GM18508 (cell line): ENCODE measurements at regions not wholly inside any gene's neighbourhood (a gene's known extent, or its start where the extent isn't known, plus 50 kb on each side); places are given as distances from the start of the nearest gene placed in this dataset.
A peak's percentile ranks its signal among the peaks of the same experiment; 100 is the strongest.
"Not testable (repeated sequence)": the region's sequence is repeated elsewhere in the genome, so short reads cannot be mapped to it uniquely, and the experiment has no call there.

Experiments
- ATAC-seq: cut with Tn5 transposase; IDR thresholded peaks from one replicate; pipeline ENCODE4 v1.9.1; 2021; ENCODE audit warnings: moderate number of reproducible peaks; ENCODE audit not compliant: insufficient read depth, unreplicated experiment

GRCh38 chr2:8312221-8312620, 369.6 kb upstream of the ID2 start:
- no peak for ATAC-seq

GRCh38 chr2:8312861-8313830, 368.7 kb upstream of the ID2 start:
- peak; percentile 76 for ATAC-seq

DNA sequence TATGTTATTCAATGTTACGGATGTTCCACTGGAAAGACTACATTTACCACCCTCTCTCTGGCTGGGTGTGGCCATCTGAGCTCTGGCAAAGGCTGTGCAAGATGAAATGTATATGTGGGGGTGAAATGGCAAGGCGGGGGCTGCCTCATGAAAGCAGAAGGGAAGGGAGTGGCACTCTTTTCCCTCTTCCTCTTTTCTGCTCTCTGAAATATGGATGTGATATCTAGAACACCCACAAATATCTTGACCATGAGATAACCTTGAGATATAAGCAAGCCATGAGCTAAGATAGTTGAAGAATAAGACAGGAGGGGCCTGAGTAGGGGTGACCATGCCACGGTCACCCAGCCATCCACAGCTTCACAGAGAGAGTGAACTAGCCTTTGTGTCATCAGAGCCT, 367.8 kb upstream of the ID2 start:
- no peak for ATAC-seq

- ATAC-seq = no peak
Observed at GRCh38 chr2:8315531-8316165, 366.2 kb upstream of the ID2 start.

DNA sequence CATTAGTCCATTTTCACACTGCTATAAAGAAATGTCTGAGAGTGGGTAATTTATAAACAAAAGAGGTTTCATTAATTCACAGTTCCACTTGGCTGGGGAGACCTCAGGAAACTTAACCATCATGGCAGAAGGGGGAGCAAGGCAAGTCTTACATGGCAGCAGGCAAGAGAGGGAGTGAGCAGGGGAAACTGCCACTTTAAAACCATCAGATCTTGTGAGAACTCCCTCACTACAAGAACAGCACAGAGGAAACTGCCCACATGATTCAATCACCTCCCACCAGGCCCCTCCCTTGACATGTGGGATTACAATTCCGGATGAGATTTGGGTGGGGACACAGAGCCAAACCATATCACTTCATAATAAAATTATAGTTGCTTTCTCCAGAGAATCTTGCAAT, 365.5 kb upstream of the ID2 start:
- ATAC-seq = no peak

DNA sequence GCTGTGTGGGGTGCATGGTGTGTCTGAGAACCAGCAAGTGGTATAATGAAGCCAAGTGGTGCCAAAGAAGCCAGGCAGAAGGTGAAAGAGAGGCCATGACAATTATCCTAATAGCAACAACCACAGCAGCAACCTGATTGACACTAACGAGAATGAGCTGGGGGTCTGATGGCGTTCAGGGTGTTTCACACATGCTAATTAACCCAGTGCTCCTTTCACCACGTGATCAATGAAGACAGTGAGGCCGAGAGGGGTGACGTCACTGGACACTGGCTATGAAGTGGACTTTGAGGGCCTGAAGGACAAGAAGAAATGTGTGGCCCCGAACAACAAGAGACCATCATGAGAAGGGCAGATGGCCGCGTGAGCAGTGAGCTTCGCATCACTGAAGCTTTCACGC, 364.4 kb upstream of the ID2 start:
- no peak for ATAC-seq

DNA sequence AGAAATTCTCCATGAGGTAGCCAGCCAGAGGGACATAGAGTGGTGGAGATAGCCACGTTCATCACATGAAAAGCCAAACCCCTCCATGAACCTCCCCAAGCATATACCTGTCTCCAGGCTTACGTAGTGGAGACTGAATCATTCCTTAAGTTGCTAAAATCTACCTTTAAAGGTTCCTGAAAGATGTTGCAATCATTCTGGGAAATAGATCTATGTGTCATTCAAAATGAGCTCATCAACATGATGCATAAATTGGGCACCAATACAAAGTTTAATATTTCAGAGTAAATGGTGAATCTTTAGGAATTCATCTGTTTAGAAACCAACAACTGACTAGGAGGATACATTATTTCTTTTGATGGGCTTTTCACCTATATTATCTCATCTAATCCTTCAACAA, 362.6 kb upstream of the ID2 start:
- ATAC-seq = no peak

- no peak for ATAC-seq
Observed at GRCh38 chr2:8320311-8321066, 361.4 kb upstream of the ID2 start.

- no peak for ATAC-seq
Observed at GRCh38 chr2:8322634-8323033, 359.2 kb upstream of the ID2 start.

DNA sequence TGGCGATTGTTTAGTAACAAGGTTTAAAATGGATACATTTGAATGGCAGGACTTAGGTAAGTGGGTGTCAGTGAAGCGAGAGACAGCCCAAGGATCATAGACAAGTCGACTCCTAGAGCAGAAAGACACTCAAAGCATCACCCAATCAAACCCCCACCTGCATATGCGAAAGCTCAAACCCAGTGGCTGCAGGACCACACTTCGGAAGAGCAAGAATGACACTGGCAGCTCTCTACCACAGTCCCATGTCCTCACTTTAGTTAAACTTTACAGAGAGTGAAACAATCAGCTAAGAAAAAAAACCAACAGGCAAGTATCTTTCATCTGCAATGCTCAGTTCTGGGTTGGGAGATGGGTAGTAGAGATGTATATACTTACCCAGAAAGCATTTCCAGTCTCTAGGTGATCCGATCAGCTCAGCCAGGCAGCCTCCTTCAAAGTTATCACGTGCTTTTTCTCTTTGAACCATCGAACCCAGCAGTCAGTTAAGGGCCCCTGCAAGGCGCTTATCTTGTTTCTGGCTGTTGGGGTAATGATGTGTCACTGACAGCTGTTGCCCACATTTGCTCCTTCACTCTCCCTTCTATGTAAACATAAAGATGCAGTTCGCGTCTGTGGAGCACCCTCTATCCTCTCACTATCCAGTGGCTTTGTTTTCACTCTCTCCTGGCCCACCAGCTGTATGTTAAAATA, 357.5 kb upstream of the ID2 start:
- ATAC-seq = no peak

DNA sequence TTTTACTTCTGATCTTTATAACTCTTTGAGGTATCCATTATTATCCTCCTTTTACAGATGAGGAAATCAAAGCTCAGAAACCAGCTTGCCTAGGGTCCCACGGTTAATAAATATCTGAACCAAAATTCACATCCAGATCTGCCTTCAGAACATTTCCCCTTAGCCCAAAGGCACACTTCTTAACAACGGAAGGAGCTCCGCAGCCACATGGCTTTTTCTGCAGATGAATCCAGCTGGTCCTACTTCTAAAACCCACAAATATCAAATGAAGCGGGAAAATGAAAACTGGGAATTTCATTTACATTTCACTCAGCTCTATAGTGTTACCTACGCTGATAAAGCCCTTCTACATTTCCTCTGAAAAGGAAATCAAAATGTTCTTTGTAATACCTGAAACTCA, 357.0 kb upstream of the ID2 start:
- no peak for ATAC-seq

GRCh38 chr2:8327371-8328100, 354.3 kb upstream of the ID2 start:
- ATAC-seq = no peak

- ATAC-seq = no peak
Observed at GRCh38 chr2:8328217-8328616, 353.6 kb upstream of the ID2 start.

DNA sequence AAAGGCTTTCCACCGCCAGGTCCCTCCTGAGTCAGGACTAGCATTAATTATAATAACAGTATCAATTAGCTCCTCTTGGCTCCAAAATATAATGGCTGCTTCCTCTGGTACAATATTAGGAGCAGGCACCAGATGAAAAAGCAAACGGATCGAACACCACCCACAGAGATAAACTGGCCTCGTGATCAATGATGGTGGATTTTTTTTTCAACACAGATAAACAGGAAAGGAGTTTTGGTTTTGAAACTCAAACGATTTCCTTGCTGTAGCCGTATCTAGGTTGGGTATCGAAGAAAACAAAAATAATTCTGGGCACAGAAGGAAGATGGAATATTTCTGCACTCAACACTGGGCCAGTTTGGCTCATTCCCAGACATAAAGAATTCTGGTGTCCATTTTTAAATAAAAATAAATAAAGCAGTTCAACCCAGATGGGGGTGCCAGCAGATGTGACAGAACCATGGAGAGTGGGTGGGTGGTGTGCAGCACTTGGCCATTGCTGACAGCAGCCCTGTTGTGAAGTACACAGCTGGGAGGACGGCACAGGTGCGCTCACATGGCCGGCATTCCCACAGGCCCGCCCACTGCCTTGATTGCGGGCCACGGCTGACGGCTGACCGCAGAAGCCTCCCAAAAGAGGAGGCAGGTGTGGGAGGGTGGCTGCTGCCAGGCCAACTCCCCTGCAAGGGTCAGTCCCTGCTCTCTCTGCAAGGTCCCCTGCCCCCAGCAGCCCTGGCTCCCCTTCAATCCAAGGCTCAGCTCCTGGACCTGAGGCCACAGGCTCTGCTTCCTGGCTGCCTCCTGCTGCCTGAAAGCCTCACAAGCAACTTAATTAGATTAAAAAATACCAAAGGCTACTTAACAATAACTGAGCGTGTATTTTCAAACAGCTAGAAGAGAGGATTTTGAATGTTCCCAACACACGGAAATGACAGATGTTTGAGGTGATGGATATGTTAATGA, 351.9 kb upstream of the ID2 start:
- ATAC-seq = no peak

DNA sequence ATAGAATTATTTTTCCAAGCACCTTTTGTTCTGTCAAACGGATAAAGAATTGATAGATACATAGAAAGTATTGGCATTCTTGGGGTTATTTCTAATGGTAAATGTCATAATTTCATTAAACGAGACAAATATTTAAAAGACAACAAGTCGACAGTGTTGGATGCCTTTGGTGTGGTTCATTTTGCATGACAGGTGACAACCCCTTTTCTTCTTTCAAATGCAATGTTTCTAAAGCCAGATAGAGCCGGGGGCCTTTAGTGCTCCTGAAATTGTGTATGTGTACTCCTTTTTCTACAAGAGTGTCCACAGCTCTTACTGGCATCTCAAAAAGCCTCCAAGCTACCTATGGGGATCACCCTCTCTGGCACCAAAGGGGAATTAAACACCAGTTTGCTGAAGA, 350.8 kb upstream of the ID2 start:
- ATAC-seq = no peak

DNA sequence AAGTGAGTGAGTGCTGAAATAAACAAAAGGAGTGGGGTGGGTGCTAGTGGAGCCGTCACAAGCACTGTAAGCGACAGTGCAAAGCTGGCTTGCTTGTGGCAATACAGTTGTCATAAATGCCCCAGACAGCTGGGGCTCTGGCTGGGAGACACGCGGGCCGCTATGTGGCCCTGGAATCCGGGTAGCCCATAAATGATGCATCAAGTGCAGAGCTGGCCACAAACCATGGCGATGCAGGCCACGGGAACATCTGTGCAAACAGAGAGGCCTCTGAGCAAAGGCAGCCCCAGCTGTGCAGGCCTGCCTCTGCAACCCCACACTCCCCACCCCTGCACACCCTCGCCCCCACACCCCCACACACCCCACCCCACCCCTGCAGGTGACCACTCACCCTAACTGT, 349.2 kb upstream of the ID2 start:
- no peak for ATAC-seq

GRCh38 chr2:8333177-8333831, 348.6 kb upstream of the ID2 start:
- no peak for ATAC-seq

- ATAC-seq = not testable (repeated sequence)
Observed at GRCh38 chr2:8333832-8334187, 348.0 kb upstream of the ID2 start.
